NCI-H128 (cell line): ENCODE measurements at regions not wholly inside any gene's neighbourhood (a gene's known extent, or its start where the extent isn't known, plus 50 kb on each side); places are given as distances from the start of the nearest gene placed in this dataset.

Experiments used
- DNase-seq: peaks from one replicate; lab custom pipeline; 2025; ENCODE audit not compliant: unreplicated experiment; lab: John Stamatoyannopoulos, UW

- no peak for DNase-seq
Observed at GRCh38 chr1:96376846-96377245, 344.7 kb upstream of the PTBP2 start.

- DNase-seq, result no peak
Observed at GRCh38 chr1:96384611-96385010, 337.0 kb upstream of the PTBP2 start.

- DNase-seq, result no peak
Observed at GRCh38 chr1:96387785-96388184, 333.8 kb upstream of the PTBP2 start.

GRCh38 chr1:96388421-96389310, 332.9 kb upstream of the PTBP2 start:
- no peak for DNase-seq

- DNase-seq, result no peak
Observed at GRCh38 chr1:96400089-96400488, 321.5 kb upstream of the PTBP2 start.

- DNase-seq, result no peak
Observed at GRCh38 chr1:96409087-96409486, 312.5 kb upstream of the PTBP2 start.

- no peak for DNase-seq
Observed at GRCh38 chr1:96409689-96410088, 311.9 kb upstream of the PTBP2 start.

- DNase-seq, result no peak
Observed at GRCh38 chr1:96411006-96411405, 310.6 kb upstream of the PTBP2 start.

GRCh38 chr1:96414598-96414997, 307.0 kb upstream of the PTBP2 start:
- no peak for DNase-seq

- no peak for DNase-seq
Observed at GRCh38 chr1:96416111-96416595, 305.4 kb upstream of the PTBP2 start.

- DNase-seq, result no peak
Observed at GRCh38 chr1:96416701-96417444, 304.7 kb upstream of the PTBP2 start.

GRCh38 chr1:96418969-96419368, 302.6 kb upstream of the PTBP2 start:
- no peak for DNase-seq

- no peak for DNase-seq
Observed at GRCh38 chr1:96424877-96425276, 296.7 kb upstream of the PTBP2 start.

GRCh38 chr1:96425382-96426129, 296.0 kb upstream of the PTBP2 start:
- DNase-seq, result no peak

- DNase-seq, result no peak
Observed at GRCh38 chr1:96427616-96428015, 294.0 kb upstream of the PTBP2 start.

- DNase-seq, result no peak
Observed at GRCh38 chr1:96445302-96445701, 276.3 kb upstream of the PTBP2 start.

- DNase-seq, result no peak
Observed at GRCh38 chr1:96464066-96464465, 257.5 kb upstream of the PTBP2 start.

- DNase-seq, result no peak
Observed at GRCh38 chr1:96464522-96464921, 257.1 kb upstream of the PTBP2 start.

- no peak for DNase-seq
Observed at GRCh38 chr1:96464991-96465390, 256.6 kb upstream of the PTBP2 start.

- DNase-seq, result no peak
Observed at GRCh38 chr1:96465441-96465840, 256.1 kb upstream of the PTBP2 start.

- DNase-seq, result no peak
Observed at GRCh38 chr1:96466842-96467241, 254.7 kb upstream of the PTBP2 start.
